HG02973 (cell line): ENCODE measurements at regions not wholly inside any gene's neighbourhood (a gene's known extent, or its start where the extent isn't known, plus 50 kb on each side); places are given as distances from the start of the nearest gene placed in this dataset.

Experiments used
- ATAC-seq: cut with Tn5 transposase; IDR thresholded peaks from one replicate; pipeline ENCODE4 v1.9.1; 2021; ENCODE audit warnings: moderate library complexity; ENCODE audit not compliant: unreplicated experiment

DNA sequence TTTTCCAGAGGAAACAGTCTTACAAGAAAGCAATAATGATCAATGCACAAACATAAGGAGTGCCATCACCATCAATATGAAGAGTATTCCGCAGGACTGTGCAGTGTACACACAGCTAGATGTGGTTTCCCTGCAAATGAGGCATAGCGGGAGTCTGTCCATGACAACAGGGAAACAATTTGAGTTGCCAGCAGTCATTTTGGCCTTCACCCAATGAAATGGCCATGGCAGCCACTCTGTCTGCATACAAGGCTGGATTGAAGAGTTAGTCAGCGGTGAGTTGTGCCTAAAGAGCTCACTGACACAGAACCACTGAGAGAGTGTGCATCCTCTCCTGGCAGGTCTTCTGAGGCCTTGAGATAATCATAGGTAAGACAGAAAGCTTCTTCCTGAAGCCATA, 303.3 kb downstream of the IPMK start:
- no peak for ATAC-seq

DNA sequence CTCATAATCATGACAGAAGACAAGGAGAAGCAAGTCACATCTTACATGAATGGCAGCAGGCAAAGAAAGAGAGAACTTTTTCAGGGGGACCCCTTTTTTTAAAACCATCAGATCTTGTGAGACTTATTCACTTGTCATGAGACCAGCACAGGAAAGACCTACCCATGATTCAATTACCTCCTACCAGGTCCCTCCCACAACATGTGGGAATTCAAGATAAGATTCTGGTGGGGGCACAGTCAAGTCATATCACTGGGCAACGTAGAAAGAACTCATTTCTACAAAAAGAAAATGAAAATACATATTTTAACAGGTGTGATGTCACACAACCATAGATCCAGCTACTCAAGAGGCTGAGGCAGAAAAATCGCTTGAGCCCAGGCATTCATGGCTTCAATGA, 304.1 kb downstream of the IPMK start:
- ATAC-seq = no peak

DNA sequence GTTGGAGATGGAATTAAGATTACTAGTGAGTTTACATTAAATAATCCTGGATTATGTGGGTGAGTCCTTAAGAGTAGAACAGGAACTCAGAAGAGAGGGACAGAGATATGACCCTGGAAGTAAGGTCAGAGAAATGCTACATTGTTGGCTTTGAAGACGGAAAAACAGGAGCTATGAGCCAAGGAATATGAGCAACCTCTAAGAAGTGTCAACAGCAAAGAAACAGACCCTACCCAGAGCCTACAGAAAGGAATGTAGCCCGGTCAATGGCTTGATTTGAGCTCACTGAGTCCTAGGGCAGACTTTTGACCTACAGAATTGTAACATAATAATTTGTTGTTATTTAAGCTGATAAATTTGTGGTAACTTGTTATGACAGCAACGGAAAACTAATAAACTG, 304.9 kb downstream of the IPMK start:
- no peak for ATAC-seq

DNA sequence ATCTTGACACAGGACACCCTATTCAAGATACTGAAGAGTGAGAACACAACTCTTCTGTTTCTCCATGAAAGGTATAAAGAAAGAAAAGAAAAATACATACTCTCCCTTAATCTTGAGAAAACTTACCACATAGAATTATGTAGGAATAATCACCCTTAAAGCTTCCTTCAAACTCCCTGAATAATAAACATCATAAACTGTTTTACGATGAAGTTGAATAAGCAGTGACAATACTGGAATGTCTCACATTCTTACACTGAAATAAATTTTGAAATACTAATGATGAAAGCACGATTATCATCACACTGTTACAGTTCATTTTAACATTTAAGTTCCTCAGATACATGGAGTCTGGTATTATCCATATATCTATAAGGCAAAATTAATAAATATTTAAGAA, 306.2 kb downstream of the IPMK start:
- ATAC-seq = no peak

DNA sequence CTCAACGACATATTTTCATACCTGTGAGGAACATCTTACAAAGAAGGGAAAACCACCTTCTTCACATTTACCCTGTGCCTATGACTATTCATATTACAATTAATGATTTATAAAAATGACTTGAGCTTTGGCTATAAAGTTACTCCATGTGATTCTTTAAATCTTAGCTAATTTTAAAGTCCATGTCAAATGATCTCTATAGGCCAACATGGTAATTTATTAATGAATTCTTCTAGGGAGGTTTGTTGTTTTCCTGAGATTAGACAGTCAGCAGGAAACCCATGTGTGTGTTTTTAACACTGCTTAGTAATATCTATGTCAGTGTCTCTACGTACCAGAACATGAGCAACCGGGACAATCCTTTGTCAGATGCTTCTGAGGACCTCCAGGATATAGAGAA, 307.3 kb downstream of the IPMK start:
- ATAC-seq = no peak

DNA sequence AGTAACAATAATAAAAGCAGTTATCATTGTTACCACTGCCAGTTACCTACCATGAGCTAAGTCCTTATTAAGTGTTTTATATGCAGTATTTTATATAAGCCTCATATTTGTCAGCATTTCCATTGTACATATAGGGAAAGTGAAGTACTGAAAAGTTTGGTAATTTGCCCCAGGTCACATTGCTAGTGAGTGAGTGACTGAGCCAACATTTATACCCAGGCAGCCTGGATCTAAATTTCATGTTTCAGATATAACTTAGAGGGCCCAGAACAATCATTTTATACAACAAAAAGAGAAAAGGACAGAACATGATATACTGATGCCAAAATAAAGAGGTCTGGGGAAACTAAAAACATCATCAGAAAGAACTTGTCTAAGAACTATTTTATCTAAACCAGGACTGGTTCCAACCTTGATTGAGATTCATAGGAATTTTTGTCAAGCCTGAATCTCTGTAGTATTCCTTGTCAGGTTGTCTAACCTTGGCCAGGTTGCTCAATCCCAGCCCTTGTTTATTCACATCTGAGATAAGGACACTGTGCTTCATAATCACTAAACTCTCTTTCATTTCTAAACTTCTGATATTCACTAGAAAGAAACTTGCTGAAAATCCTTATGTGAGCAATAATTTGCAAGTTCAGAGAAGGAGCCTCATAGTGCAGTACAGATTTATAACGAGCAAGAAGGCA, 308.2 kb downstream of the IPMK start:
- ATAC-seq = no peak

DNA sequence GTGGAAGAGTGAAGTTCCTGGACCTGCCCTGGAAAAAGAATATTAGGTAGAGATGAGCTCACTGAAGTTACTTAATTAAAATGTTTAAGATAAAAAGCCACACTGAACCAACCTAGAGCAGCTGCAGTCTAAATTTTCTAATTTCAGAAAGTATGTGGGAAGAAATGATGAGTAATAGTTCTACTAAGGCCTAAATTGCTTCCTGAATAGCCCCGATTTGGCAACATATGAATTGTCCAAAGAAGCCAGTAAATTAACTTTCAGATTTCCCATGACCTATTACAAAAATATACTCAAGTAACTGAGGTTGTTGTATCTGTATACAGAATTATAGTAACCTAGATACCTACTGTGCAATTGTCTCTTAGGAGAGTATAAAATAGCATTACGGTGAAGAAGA, 312.6 kb downstream of the IPMK start:
- no peak for ATAC-seq

DNA sequence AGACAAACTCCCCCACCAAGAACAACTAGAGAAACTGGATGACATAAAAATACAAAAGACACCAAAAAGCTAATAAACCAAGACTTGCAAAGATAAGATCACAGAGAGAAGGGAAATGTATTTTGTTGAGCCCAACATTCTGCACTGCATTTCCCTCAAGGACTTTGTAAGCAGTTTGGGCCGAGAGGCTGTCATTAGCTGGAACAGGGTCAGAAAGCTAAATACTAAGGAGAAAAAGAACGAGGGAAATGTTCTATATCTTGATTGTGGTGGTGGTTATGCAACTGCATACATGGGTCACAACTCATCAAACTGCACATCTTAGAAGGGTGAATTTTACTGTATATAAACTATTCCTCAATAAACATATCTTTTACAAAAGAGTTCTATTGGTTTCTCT, 315.0 kb downstream of the IPMK start:
- no peak for ATAC-seq

DNA sequence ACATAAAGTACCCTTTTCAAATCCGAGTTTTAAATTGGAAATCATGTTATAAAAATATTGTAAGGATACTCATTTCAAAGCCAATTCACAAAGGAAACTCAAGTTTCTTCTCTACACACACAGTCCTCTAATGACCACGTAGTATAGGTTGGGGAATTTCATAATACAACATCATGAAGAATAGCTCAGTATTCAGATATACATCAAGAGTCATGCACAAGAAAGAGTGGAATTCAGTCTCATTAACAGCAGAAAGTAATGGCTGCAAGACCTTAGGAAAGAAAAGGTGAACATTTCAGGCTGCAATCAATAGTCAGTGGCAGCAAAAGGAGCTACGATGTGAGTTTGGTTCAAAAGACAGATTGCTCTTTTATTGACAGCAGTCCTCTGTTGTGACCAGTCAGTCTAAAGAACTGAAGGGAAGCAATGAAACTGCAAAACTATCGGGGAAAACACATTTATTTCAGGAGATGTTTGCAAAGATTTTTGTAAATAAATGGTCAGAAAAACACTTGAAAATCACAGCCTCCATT, 317.2 kb downstream of the IPMK start:
- ATAC-seq = no peak

DNA sequence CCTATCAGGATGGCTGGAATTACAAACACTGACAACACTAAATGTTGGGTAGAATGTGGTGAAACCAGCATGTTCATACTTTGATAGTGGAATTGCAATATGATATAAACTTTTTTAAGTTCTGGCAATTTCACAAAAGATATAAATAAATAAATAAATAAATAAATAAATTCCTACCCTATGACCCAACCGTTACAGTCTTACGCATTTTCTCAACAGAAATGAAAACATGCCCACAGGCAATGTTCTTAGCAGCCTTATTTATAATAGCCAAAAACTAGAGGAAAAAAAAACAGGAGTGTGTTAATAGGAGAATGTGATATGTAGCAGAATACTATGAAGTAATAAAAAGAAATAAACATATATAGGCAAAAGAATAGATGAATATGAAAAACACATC, 318.9 kb downstream of the IPMK start:
- ATAC-seq = no peak

DNA sequence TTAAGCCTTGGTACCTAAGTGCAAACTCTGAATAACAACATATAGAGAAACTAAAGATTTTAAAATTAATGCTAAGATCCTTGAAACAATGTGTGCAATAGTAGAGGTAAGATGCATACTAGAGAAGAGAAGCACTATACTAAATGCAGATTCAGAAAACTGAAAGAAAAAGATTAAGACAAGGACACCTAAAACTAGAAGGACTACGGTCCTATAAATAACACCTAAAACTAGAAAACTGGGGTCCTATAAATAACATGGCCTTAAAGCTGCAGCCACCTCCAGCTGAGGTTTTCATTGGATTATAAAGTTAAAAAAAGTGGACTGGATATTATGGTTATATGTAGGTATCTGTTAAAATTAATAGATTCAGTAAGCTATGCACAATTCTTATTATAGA, 320.9 kb downstream of the IPMK start:
- ATAC-seq = no peak

DNA sequence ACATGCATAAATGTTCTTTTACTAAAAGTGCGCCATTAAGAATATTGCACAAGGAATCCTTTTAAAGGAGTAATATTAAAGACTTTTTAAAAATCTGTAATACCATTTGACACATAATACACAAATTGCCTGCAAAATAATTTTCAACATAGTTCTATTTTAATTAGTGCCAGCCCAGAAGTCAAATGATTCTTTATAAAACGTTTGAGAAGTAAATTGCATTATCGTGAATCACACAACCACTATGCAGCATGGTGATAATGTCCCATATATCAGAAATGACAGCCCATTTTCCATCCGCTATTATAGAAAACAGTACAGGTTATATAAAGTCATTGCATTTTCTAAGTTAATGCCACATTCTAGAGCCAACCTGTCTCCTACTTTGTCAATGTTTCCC, 324.0 kb downstream of the IPMK start:
- no peak for ATAC-seq

DNA sequence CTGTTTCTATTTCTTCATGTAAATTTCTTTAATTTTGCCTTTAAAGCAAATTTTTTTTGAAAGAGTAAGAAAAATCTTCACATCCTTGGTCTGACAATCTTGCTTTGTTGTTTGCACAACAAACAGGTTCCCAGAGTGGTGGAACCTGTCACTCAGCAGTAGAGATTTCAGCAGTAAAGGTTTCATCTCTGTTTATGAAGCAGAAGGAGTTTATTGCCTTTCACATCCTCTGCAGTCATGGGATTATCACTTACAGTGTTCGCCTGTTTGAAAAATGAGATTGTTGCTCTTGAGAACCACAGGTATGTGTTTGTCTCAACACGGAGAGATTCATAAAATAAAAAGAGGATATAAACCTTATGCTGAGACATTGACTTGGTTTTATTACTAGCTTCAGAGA, 342.6 kb downstream of the IPMK start:
- ATAC-seq = no peak

DNA sequence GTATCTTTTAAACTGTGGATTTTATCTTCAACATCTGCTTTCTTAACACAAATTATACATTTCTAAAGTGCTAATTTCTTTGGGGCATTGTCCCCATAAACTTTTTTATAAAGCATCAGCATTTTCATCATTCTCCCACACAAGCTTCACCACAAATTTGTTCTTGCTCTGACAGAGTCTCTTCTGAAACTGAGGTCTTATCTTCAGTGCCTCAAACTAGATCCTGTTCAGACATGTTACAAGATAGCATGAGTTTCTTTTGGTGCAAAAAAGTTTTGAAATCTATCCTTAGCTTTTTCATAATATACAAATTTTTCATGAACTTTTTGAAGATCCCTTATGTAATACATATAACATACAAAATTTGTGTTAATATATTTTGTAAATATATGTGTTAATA, 346.6 kb downstream of the IPMK start:
- no peak for ATAC-seq

DNA sequence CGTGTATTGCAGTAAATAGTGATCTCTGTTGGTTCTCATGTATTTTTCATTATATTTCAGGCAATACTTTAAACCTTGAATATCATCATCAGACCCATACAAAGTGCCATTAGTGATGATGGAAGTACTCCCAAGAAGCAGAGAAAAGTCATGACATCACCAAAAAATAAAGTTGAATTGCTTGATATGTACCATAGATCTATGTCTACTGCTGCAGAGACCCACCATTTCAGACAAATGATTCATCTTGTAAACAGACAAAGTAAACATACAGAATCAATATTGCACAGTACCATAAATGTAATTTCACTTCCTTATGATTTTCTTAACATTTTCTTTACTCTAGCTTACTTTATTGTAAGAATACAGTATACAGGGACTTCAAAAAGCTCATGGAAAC, 347.8 kb downstream of the IPMK start:
- no peak for ATAC-seq

DNA sequence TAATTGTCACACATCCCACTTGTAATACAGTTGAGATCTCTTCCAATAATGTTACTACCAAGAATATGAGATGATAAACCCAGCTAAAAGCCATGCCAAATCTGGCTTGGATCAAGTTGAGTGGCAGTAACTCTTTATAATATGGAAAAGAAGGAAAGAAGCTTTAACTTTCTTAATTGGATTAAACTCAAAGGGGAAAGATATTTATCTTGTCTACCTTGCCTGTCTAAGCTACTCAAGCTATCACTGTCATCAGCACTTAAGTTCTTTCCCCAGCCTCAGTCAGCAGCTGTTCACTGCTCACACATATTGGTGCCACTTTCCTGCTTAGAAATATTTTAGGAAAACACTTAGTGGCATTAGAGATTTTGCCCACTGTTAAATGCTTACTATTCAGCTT, 350.7 kb downstream of the IPMK start:
- no peak for ATAC-seq

DNA sequence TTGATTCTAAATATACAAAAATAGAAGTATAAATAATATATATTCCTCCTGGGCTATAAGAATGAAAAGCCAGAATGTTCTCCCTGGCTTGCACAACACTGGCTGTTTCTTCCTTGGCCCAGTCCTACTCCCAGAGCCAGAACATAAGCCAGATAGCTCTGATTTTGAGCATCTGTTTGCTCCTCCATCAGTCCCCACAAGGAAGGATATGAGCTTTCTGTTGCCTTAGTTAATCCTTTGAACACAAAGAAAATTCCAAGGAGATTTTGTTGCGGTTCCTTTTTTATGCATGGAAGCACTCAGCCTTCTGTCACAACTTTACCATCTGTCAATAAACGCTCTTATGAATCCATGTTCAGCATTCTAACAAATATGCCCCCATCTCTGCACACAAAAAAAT, 361.8 kb downstream of the IPMK start:
- ATAC-seq = no peak

DNA sequence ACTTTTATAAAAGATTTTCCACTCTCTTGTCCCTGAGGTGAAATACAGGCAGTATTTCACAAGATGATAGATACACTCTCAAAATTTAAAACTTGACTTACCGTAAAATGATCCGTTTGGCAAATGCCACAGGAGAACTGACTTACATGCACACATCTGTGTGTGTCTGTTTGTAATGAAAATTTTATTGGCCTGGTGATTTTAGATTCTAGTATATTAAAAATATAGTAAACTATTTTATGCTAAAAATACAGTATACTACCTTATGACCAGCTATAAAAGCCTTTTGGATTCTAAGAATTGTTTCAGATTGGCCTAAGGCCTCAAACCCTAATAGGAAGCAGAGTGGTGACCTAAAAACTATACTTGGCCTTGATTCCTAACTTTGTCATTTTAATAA, 362.7 kb downstream of the IPMK start:
- ATAC-seq = no peak

DNA sequence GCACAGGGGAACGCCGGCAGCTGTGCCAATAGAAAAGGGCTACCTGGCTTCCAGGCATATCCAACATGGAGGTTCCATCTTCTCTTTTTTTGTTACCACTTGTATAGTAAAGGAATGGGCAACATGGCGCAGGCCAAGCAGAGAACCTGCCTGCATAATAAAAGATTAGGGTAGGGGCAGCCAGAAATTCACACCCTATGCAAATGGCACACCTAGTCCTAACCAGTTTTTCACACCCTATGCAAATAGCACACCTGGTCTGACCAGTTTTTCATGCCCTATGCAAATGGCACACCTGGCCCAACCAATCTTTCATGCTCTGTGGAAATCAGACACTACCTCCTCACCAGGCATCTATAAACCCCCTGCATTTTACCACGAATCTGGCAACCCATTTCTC, 369.5 kb downstream of the IPMK start:
- ATAC-seq = no peak

DNA sequence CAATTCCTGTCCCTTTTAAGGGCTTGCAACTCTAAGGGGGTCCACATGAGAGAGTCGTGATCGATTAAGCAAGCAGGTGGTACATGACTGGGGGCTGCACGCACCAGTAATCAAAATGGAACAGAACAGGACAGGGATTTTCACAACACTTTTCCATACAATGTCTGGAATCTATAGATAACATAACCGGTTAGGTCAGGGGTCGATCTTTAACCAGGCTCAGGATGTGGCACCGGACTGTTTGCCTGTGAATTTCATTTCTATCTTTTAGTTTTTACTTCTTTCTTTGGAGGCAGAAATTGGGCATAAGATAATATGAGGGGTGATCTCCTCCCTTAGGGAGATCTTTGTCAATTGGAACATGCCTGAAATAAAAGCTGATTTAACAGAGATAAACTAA, 370.1 kb downstream of the IPMK start:
- no peak for ATAC-seq

DNA sequence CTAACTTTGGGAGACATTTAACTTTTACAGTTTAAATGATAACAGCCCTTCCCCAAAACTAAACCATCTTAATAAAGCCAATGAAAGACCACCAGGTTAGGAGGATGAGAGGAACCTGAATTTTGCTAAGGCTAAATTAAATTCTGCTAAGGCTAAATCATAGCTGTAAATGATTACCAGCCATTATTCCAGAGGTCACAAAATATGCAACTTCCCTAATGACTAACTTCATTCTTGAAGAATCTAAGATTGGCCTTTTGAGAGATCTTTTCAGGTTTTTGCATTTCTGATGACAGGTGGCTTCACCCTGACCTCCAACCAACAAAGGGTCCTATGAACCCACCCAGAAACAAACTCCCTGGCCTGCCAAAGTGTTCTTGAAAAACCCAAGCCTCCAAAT, 373.3 kb downstream of the IPMK start:
- ATAC-seq = no peak

DNA sequence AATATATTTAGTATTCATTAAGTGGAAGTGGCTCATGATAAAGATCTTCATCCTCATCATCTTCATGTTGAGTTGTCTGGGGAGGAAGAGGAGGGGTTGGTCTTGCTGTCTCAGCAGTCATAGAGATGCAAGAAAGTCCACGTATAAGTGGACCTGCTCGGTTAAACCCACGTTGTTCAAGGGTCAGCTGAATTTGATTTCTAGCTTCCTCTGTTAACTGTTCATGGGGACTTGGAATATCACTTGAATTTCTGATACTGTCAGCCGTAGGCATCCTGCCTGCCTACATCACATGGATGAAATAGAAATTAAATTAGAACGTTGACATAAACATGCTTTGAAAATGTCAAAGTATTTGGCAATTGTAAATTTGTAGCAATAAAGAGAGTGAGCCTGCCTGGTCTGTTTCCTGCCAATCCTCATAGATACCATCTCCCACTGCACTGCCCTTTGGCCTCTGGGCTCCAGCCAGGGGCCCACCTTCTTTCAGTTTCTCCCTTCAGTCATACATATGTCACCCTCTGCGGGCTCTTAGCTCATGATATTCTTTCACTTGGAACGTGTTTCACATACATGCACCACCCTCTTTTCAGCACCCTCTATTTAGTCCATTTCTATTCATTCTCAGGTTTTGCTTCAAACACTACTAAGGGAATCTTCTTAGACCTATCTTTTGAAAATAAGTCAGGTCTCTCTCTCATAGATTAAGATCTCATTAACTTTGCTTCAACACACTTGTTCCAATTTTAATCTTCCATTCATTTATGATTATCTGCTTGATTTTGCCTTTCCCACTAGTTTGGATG, 376.3 kb downstream of the IPMK start:
- no peak for ATAC-seq

DNA sequence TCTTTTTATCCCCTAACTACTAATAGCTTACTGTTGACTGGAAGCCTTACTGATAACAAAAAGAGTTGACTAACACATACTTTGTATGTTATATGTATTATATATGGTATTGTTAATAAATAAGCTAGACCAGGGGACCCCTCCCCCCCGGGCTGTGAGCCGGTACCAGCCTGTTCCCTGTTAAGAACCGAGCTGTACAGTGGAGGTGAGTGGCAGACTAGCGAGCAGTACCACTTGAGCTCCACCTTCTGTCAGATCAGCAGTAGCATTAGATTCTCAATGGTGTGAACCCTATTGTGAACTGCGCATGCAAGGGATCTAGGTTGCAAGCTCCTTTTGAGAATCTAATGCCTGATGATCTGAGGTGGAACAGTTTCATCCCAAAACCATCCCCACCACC, 377.0 kb downstream of the IPMK start:
- no peak for ATAC-seq
